Activated T-cell treated with anti-CD3 and anti-CD28 coated beads, Interleukin-2, amount 50 U/mL, for 72 hours (primary cell): ENCODE measurements at regions not wholly inside any gene's neighbourhood (a gene's known extent, or its start where the extent isn't known, plus 50 kb on each side); places are given as distances from the start of the nearest gene placed in this dataset.

Source experiments
- ATAC-seq, 2 donors: fragments of 150-1000 bp; cut with Tn5 transposase; replicated peaks in 1 of 2; 2 replicates each; pipeline ENCODE4 v1.10.0; 2021; ENCODE audit warnings: moderate library complexity in 2 of 2, mild to moderate bottlenecking in 1 of 2
- DNase-seq, 2 donors: peaks; one replicate each; pipeline ENCODE4 v3.0.0; 2021 to 2022; ENCODE audit warnings: mixed read lengths in 1 of 2
- H3K27ac Mint-ChIP-seq: one replicate; pipeline ENCODE4 v1.8.0; 2022; ENCODE audit warnings: mild to moderate bottlenecking, moderate library complexity, mixed read lengths
- H3K27me3 Mint-ChIP-seq: one replicate; pipeline ENCODE4 v1.8.0; 2022; ENCODE audit warnings: low read depth, mixed read lengths
- H3K36me3 Mint-ChIP-seq, 2 donors: one replicate each; pipeline ENCODE4 v1.8.0; 2022; ENCODE audit warnings: mixed read lengths in 2 of 2, mild to moderate bottlenecking in 1 of 2; ENCODE audit not compliant: insufficient read depth in 2 of 2
- H3K4me1 Mint-ChIP-seq: one replicate; pipeline ENCODE4 v1.8.0; 2022; ENCODE audit warnings: low read depth, mixed read lengths
- H3K4me3 Mint-ChIP-seq, 2 donors: one replicate each; pipeline ENCODE4 v1.8.0; 2022; ENCODE audit warnings: mild to moderate bottlenecking in 2 of 2, mixed read lengths in 2 of 2, moderate library complexity in 2 of 2
- H3K9me3 Mint-ChIP-seq, 2 donors: one replicate each; pipeline ENCODE4 v1.8.0; 2022; ENCODE audit warnings: mixed read lengths in 2 of 2

GRCh38 chr14:28130610-28131284 lies 635.8 kb upstream of the FOXG1 start:
- Mint-ChIP-seq H3K27me3 (no peaks in the 10 kb centered on the region), H3K9me3 (peaks cover 7 to 20% of the 10 kb centered on the region in 2 donors), H3K4me1 (no peaks in the 10 kb centered on the region), H3K4me3 (no peak overlapping the region), H3K36me3 (peaks cover 1 to 2% of the 10 kb centered on the region in 2 donors), H3K27ac (no peak overlapping the region)
- DNase-seq (no peak), ATAC-seq (no peak)

GRCh38 chr14:28138341-28138740 lies 628.2 kb upstream of the FOXG1 start:
- DNase-seq, result no peak
- Mint-ChIP-seq H3K27me3 (no peaks in the 10 kb centered on the region), H3K9me3 (peaks cover 7% of the 10 kb centered on the region in 2 donors), H3K4me3 (no peak overlapping the region), H3K4me1 (no peaks in the 10 kb centered on the region), H3K27ac (no peak overlapping the region), H3K36me3 (peaks cover 2 to 3% of the 10 kb centered on the region in 2 donors)
- no peak for ATAC-seq

- peaks cover 0 to 3% of the 10 kb centered on the region in 2 donors for H3K36me3 Mint-ChIP-seq
- H3K4me3 Mint-ChIP-seq, result no peak overlapping the region
- no peak for ATAC-seq
- no peak overlapping the region for H3K27ac Mint-ChIP-seq
- H3K27me3 Mint-ChIP-seq, result no peaks in the 10 kb centered on the region
- H3K4me1 Mint-ChIP-seq, result no peaks in the 10 kb centered on the region
- H3K9me3 Mint-ChIP-seq, result peaks cover 2 to 4% of the 10 kb centered on the region in 2 donors
- no peak for DNase-seq
These were observed 624.9 kb upstream of the FOXG1 start for GRCh38 chr14:28141662-28142061.

- ATAC-seq (no peak), DNase-seq (no peak)
- Mint-ChIP-seq H3K27me3 (no peaks in the 10 kb centered on the region), H3K4me3 (no peak overlapping the region), H3K27ac (no peak overlapping the region), H3K4me1 (no peaks in the 10 kb centered on the region), H3K9me3 (peaks cover 2 to 4% of the 10 kb centered on the region in 2 donors), H3K36me3 (peaks cover 0 to 3% of the 10 kb centered on the region in 2 donors)
These were observed 624.1 kb upstream of the FOXG1 start for GRCh38 chr14:28142400-28143015.

GRCh38 chr14:28143316-28143715 lies 623.3 kb upstream of the FOXG1 start:
- peaks cover 0 to 3% of the 10 kb centered on the region in 2 donors for H3K36me3 Mint-ChIP-seq
- H3K9me3 Mint-ChIP-seq, result peaks cover 2 to 4% of the 10 kb centered on the region in 2 donors
- no peaks in the 10 kb centered on the region for H3K4me1 Mint-ChIP-seq
- no peak overlapping the region for H3K27ac Mint-ChIP-seq
- DNase-seq (no peak), ATAC-seq (no peak)
- H3K4me3 Mint-ChIP-seq, result no peak overlapping the region
- no peaks in the 10 kb centered on the region for H3K27me3 Mint-ChIP-seq

- Mint-ChIP-seq H3K4me1 (no peaks in the 10 kb centered on the region), H3K4me3 (no peak overlapping the region), H3K27ac (no peak overlapping the region), H3K9me3 (peaks cover 0 to 2% of the 10 kb centered on the region in 2 donors), H3K36me3 (peaks cover 0 to 2% of the 10 kb centered on the region in 2 donors), H3K27me3 (no peaks in the 10 kb centered on the region)
- DNase-seq, result no peak
- ATAC-seq, result no peak
These were observed 614.7 kb upstream of the FOXG1 start for GRCh38 chr14:28151926-28152325.

- Mint-ChIP-seq H3K27me3 (no peaks in the 10 kb centered on the region), H3K4me3 (no peak overlapping the region), H3K9me3 (peaks cover 0 to 2% of the 10 kb centered on the region in 2 donors), H3K36me3 (peaks cover 0 to 2% of the 10 kb centered on the region in 2 donors), H3K4me1 (no peaks in the 10 kb centered on the region), H3K27ac (no peak overlapping the region)
- no peak for DNase-seq
- no peak for ATAC-seq
These were observed 614.0 kb upstream of the FOXG1 start for GRCh38 chr14:28152453-28153044.

- Mint-ChIP-seq H3K9me3 (peaks cover 0 to 7% of the 10 kb centered on the region in 2 donors), H3K4me3 (no peak overlapping the region), H3K4me1 (no peaks in the 10 kb centered on the region), H3K27me3 (no peaks in the 10 kb centered on the region), H3K36me3 (peaks cover 0 to 2% of the 10 kb centered on the region in 2 donors), H3K27ac (no peak overlapping the region)
- no peak for DNase-seq
- ATAC-seq, result no peak
These were observed 609.2 kb upstream of the FOXG1 start for GRCh38 chr14:28157289-28157869.

- no peak overlapping the region for H3K27ac Mint-ChIP-seq
- peaks cover 0 to 7% of the 10 kb centered on the region in 2 donors for H3K9me3 Mint-ChIP-seq
- no peak overlapping the region for H3K4me3 Mint-ChIP-seq
- H3K4me1 Mint-ChIP-seq, result no peaks in the 10 kb centered on the region
- H3K27me3 Mint-ChIP-seq, result no peaks in the 10 kb centered on the region
- ATAC-seq (no peak), DNase-seq (no peak)
- no peaks in the 10 kb centered on the region for H3K36me3 Mint-ChIP-seq
These were observed 608.4 kb upstream of the FOXG1 start for GRCh38 chr14:28157887-28158791.

- DNase-seq (no peak), ATAC-seq (no peak)
- Mint-ChIP-seq H3K4me3 (no peak overlapping the region), H3K27me3 (no peaks in the 10 kb centered on the region), H3K4me1 (no peaks in the 10 kb centered on the region), H3K27ac (no peak overlapping the region), H3K9me3 (peaks cover 0 to 5% of the 10 kb centered on the region in 2 donors), H3K36me3 (no peaks in the 10 kb centered on the region)
These were observed 605.5 kb upstream of the FOXG1 start for GRCh38 chr14:28161040-28161439.

GRCh38 chr14:28163233-28163632 lies 603.4 kb upstream of the FOXG1 start:
- Mint-ChIP-seq H3K27ac (no peak overlapping the region), H3K36me3 (no peaks in the 10 kb centered on the region), H3K4me3 (no peak overlapping the region), H3K4me1 (no peaks in the 10 kb centered on the region), H3K27me3 (no peaks in the 10 kb centered on the region), H3K9me3 (peaks cover 2 to 6% of the 10 kb centered on the region in 2 donors)
- DNase-seq (no peak), ATAC-seq (no peak)

GRCh38 chr14:28163897-28164296 lies 602.7 kb upstream of the FOXG1 start:
- peaks cover 0 to 3% of the 10 kb centered on the region in 2 donors for H3K36me3 Mint-ChIP-seq
- H3K4me3 Mint-ChIP-seq, result no peak overlapping the region
- peaks cover 2 to 9% of the 10 kb centered on the region in 2 donors for H3K9me3 Mint-ChIP-seq
- H3K27ac Mint-ChIP-seq, result no peak overlapping the region
- H3K4me1 Mint-ChIP-seq, result no peaks in the 10 kb centered on the region
- H3K27me3 Mint-ChIP-seq, result no peaks in the 10 kb centered on the region
- no peak for ATAC-seq
- DNase-seq, result no peak
